Loucy (cell line): ENCODE measurements at regions not wholly inside any gene's neighbourhood (a gene's known extent, or its start where the extent isn't known, plus 50 kb on each side); places are given as distances from the start of the nearest gene placed in this dataset.

Experiments used
- CTCF ChIP-seq: fragments of 200-600 bp; sonication (generic); conservative IDR thresholded peaks from 2 replicates; pipeline ENCODE4 v1.5.1; 2014; ENCODE audit warnings: mild to moderate bottlenecking, antibody characterized with exemption, low read length
- EZH2phosphoT487 ChIP-seq: fragments of 200-600 bp; IDR thresholded peaks from 2 replicates; pipeline ENCODE4 v1.6.1; 2018; ENCODE audit warnings: antibody characterized with exemption, mild to moderate bottlenecking, moderate library complexity, borderline replicate concordance

GRCh38 chr12:98042668-98043067 lies 472.7 kb upstream of the TMPO start:
- no peak for TF ChIP-seq CTCF
- no peak for TF ChIP-seq EZH2phosphoT487
